Sigmoid colon (tissue), 6 donors: ENCODE measurements at regions not wholly inside any gene's neighbourhood (a gene's known extent, or its start where the extent isn't known, plus 50 kb on each side); places are given as distances from the start of the nearest gene placed in this dataset.
"Not testable (repeated sequence)": the region's sequence is repeated elsewhere in the genome, so short reads cannot be mapped to it uniquely, and the experiment has no call there.

Experiments used
- DNase-seq: peaks from one replicate; pipeline ENCODE4 v3.0.0-alpha.2; 2019
- H3K27ac ChIP-seq, 4 donors: fragments of 200-600 bp; sonication (generic); one replicate each; pipeline ENCODE4 v1.5.1; 2016 to 2019; ENCODE audit warnings: mild to moderate bottlenecking in 1 of 4
- H3K27me3 ChIP-seq, 3 donors: fragments of 200-600 bp; sonication (generic); one replicate each; pipeline ENCODE4 v1.5.1; 2019; ENCODE audit warnings: mild to moderate bottlenecking in 1 of 3
- H3K36me3 ChIP-seq, 4 donors: fragments of 200-600 bp; sonication (generic); one replicate each; pipeline ENCODE4 v1.5.1; 2016 to 2019
- H3K4me1 ChIP-seq, 4 donors: fragments of 200-600 bp; sonication (generic); one replicate each; pipeline ENCODE4 v1.5.1; 2017 to 2019
- H3K4me3 ChIP-seq, 4 donors: fragments of 200-600 bp; sonication (generic); one replicate each; pipeline ENCODE4 v1.5.1; 2017 to 2019; ENCODE audit warnings: mild to moderate bottlenecking in 2 of 4, moderate library complexity in 1 of 4
- H3K9me3 ChIP-seq, 4 donors: fragments of 200-600 bp in 3 of 4; sonication (generic) in 3 of 4; one replicate each; pipeline versions ENCODE4 v1.5.1 to v1.6.1; 2013 to 2019
- CTCF ChIP-seq, 4 experiments: fragments of 450-650 bp in 3 of 4; fragments of 200-600 bp in 1 of 4; IDR thresholded peaks; one replicate each; pipeline ENCODE4 v1.5.1; 2016 to 2019; ENCODE audit warnings: antibody characterized with exemption in 4 of 4, mild to moderate bottlenecking in 3 of 4, moderate library complexity in 2 of 4
- EP300 ChIP-seq, 4 donors: sonication (generic); formaldehyde crosslinking; IDR thresholded peaks; one replicate each; pipeline ENCODE4 v1.6.1; 2017; ENCODE audit warnings: antibody characterized with exemption in 4 of 4
- POLR2A ChIP-seq, 2 donors: fragments of 450-650 bp; IDR thresholded peaks; one replicate each; pipeline ENCODE4 v1.6.1; 2016; ENCODE audit warnings: antibody characterized with exemption in 2 of 2, mild to moderate bottlenecking in 2 of 2, moderate library complexity in 2 of 2
- POLR2AphosphoS5 ChIP-seq, 4 donors: sonication (generic); formaldehyde crosslinking; IDR thresholded peaks; one replicate each; pipeline ENCODE4 v1.6.1; 2017; ENCODE audit warnings: antibody characterized with exemption in 4 of 4
- WGBS, 2 donors: extraction: QIAGEN DNeasy Blood & Tissue Kit; methylation state at CpG; one replicate each; pipeline ENCODE4 v1.1.7; 2013; 5-methylcytosine and 5-hydroxymethylcytosine counted together
- intact Hi-C: fragments of 100-400 bp; cut with DNase I; formaldehyde crosslinking; loops from one replicate; pipeline ENCODE4 v1.15.1; 2023
- donor health status: healthy with polysubstance abuse.
- donor health status: healthy.

GRCh38 chr3:75396316-75396802 is 267.8 kb upstream of the FRG2C start:
- intact Hi-C loops: no loop called here
- WGBS, 2 donors: 77 to 80% methylated on average over 29 of the region's 29 CpGs
- H3K4me3 ChIP-seq: peak overlapping the region; percentile 7 to 43 (median 30)
- no peak for DNase-seq
- no peak overlapping the region for H3K27ac ChIP-seq
- peaks cover 0 to 8% (median 0%) of the 10 kb centered on the region in 4 donors for H3K4me1 ChIP-seq
- H3K36me3 ChIP-seq: no peaks in the 10 kb centered on the region
- no peaks in the 10 kb centered on the region for H3K9me3 ChIP-seq
- peaks cover 0 to 4% (median 0%) of the 10 kb centered on the region in 3 donors for H3K27me3 ChIP-seq
- TF ChIP-seq POLR2AphosphoS5 (IDR thresholded peaks at IDR 0.05) (no peak), EP300 (IDR thresholded peaks at IDR 0.05) (no peak), POLR2A (IDR thresholded peaks at IDR 0.05) (no peak), CTCF (IDR thresholded peaks at IDR 0.05) (no peak)

DNA sequence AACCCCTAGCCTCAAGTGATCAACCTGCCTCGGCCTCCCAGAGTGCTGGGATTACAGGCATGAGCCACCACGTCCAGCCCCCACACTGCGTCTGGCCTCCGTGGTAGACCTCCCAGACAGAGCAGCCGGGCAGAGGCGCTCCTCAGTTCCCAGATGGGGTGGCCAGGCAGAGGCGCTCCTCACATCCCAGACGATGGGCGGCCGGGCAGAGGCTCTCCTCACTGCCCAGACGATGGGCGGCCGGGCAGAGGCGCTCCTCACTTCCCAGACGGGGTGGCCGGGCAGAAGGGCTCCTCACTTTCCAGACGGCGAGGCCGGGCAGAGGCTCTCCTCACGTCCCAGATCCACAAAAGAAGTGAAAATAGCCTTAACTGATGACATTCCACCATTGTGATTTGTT is 266.6 kb upstream of the FRG2C start:
- H3K9me3 ChIP-seq, intact Hi-C loops, H3K27me3 ChIP-seq, H3K27ac ChIP-seq, H3K4me1 ChIP-seq, H3K4me3 ChIP-seq, H3K36me3 ChIP-seq, DNase-seq: not testable (repeated sequence)
- 93 to 96% methylated on average over 20 of the region's 20 CpGs for WGBS, 2 donors

DNA sequence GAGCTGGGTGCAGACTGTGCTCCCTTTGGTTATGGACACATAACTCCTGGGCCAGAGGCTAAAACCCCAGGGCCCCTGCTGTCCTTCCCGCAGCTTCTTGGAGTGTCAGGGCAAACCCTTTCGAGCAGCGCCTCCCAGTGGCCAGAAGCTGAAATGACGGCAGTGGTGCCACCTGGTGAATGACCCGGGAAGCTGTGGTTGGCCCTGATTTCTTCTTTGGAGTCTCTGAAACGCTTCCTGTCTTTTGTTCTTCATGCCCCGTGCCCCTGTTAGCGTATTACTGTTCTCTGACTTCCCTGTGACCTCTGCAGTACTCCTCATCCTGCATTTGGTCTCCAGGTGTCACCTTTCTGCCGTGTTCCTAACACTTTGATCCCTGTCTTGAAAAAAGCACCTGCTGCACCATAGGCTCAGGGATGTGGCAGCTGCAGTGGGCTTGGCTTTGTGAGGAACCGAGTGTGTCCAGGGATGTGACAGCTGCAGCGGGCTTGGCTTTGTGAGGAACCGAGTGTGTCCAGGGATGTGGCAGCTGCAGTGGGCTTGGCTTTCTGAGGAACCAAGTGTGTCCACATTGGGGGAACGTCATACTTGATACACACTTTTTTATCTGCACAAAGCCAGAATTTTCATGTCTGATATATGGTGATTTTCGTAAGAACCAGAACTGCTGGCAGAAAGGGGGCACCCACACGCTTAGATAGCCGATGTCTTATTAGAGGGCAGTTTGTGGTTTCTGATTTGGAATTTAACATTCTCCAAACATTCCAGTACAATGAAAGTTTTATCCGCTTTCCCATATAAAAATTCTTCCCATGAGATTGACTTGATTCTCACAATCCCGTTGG is 241.8 kb upstream of the FRG2C start:
- intact Hi-C loops, H3K27me3 ChIP-seq, DNase-seq, H3K9me3 ChIP-seq, H3K27ac ChIP-seq, H3K4me1 ChIP-seq, H3K4me3 ChIP-seq: not testable (repeated sequence)
- 41 to 51% methylated on average over 18 of the region's 18 CpGs for WGBS, 2 donors
- peak; percentile 65 to 85 (median 71) for TF ChIP-seq CTCF (IDR thresholded peaks at IDR 0.05)
- H3K36me3 ChIP-seq: peaks cover 0 to 28% (median 2%) of the 10 kb centered on the region in 4 donors

DNA sequence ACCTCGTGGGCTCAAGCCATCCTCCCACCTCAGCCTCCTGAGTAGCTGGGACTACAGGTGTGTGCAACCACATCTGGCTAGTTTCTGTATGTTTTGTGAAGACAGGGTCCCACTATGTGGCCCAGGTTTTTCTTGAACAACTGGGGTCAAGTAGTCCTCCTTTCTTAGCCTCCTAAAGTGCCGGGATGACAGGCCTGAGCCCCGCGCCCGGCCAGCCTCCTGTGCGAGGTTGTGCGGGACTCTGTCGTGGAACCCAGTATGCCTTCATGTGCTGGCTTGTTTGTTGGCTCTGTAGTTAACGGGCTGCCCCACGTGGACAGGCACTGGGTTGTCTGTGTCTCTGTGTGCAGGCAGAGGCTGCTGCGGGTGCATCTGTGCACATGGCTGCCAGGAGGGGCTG is 238.7 kb upstream of the FRG2C start:
- intact Hi-C loops, H3K4me3 ChIP-seq, H3K4me1 ChIP-seq, H3K27me3 ChIP-seq, H3K9me3 ChIP-seq, DNase-seq, H3K27ac ChIP-seq: not testable (repeated sequence)
- WGBS, 2 donors: 85 to 96% methylated on average over 11 of the region's 11 CpGs
- peaks cover 0 to 36% (median 2%) of the 10 kb centered on the region in 4 donors for H3K36me3 ChIP-seq

DNA sequence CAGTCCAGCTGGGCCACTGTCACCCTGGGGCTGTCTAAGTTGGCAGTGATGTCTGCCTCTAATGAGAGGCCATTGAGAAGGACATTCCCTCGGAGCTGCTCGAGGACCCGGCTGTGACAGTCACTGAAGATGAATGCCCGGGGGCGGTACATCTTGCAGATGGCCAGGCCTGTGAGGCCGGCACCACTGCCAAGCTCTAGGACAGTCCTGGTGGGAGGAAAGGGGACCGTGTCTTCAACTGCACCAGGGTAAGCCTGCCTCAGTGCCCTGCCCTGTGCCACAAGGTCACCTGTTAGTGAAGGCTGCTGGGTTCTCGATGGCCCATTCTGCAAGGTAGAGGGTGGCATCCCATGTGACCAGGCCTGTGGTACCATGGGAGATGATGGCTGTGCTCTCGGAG is 236.6 kb upstream of the FRG2C start:
- WGBS, 2 donors: 92 to 94% methylated on average over 9 of the region's 9 CpGs
- H3K4me3 ChIP-seq, DNase-seq, H3K27me3 ChIP-seq, H3K9me3 ChIP-seq, H3K27ac ChIP-seq, intact Hi-C loops, H3K4me1 ChIP-seq: not testable (repeated sequence)
- H3K36me3 ChIP-seq: peaks cover 0 to 39% (median 2%) of the 10 kb centered on the region in 4 donors

DNA sequence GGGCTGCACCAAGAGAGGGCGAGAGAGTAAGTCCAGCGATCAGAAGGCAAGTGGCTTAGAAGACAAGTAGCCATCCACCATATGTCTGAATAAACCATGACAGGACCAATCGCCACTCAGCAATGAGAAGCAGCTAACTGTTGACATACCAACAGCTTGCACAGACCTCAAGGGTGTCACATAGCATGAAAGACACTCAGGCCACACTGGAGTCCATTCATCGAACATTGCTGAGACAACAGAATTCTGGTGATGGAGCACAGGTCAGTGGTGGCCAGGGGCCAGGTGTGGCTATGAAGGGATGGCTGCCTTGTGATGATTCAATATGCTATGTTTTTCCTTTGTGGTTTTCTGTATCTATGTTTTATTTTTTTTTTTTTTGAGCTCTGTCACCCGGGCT is 236.2 kb upstream of the FRG2C start:
- H3K27me3 ChIP-seq, H3K9me3 ChIP-seq, H3K4me3 ChIP-seq, H3K27ac ChIP-seq, H3K4me1 ChIP-seq, DNase-seq: not testable (repeated sequence)
- H3K36me3 ChIP-seq: peaks cover 0 to 35% (median 2%) of the 10 kb centered on the region in 4 donors
- intact Hi-C loops: loop anchor here (2.0 kb wide), 1 partner anchor 133 kb away; no protein-coding TSS in a partner anchor
- WGBS, 2 donors: 91 to 97% methylated on average over 5 of the region's 5 CpGs
